Thyroid gland (tissue), 4 donors: ENCODE measurements at regions not wholly inside any gene's neighbourhood (a gene's known extent, or its start where the extent isn't known, plus 50 kb on each side); places are given as distances from the start of the nearest gene placed in this dataset.
"Not testable (repeated sequence)": the region's sequence is repeated elsewhere in the genome, so short reads cannot be mapped to it uniquely, and the experiment has no call there.

Source experiments
- DNase-seq, 2 donors: peaks; one replicate each; pipeline ENCODE4 v3.0.0-alpha.2; 2019
- H3K27ac ChIP-seq, 3 donors: fragments of 200-600 bp; sonication (generic); 1 replicate in 2 of 3; 2 replicates in 1 of 3; pipeline ENCODE4 v1.5.1; 2016 to 2019; ENCODE audit warnings: mild to moderate bottlenecking in 1 of 3, moderate library complexity in 1 of 3
- H3K27me3 ChIP-seq: fragments of 200-600 bp; sonication (generic); one replicate; pipeline ENCODE4 v1.5.1; 2019
- H3K36me3 ChIP-seq, 2 donors: fragments of 200-600 bp; sonication (generic); one replicate each; pipeline ENCODE4 v1.5.1; 2016 to 2019
- H3K4me1 ChIP-seq, 2 donors: fragments of 200-600 bp; sonication (generic); one replicate each; pipeline ENCODE4 v1.5.1; 2017 to 2019
- H3K4me3 ChIP-seq, 3 donors: fragments of 200-600 bp; sonication (generic); replicated peaks in 1 of 3; 1 replicate in 2 of 3; 2 replicates in 1 of 3; pipeline ENCODE4 v1.5.1; 2016; ENCODE audit warnings: mild to moderate bottlenecking in 1 of 3
- H3K9me3 ChIP-seq: fragments of 200-600 bp; sonication (generic); one replicate; pipeline ENCODE4 v1.5.1; 2017
- CTCF ChIP-seq, 6 experiments: fragments of 200-600 bp in 3 of 6; fragments of 450-650 bp in 3 of 6; sonication (generic) in 3 of 6; IDR thresholded peaks; one replicate each; pipeline ENCODE4 v1.5.1; 2016 to 2019; ENCODE audit warnings: antibody characterized with exemption in 6 of 6, mild to moderate bottlenecking in 2 of 6, inconsistent platforms in 1 of 6, moderate library complexity in 1 of 6
- POLR2A ChIP-seq, 2 donors: fragments of 450-650 bp; IDR thresholded peaks; one replicate each; pipeline ENCODE4 v1.6.1; 2017; ENCODE audit warnings: antibody characterized with exemption in 2 of 2, mild to moderate bottlenecking in 2 of 2, moderate library complexity in 1 of 2
- WGBS, 2 donors: methylation state at CpG; one replicate each; pipeline ENCODE4 v1.1.5; 2017; 5-methylcytosine and 5-hydroxymethylcytosine counted together
- intact Hi-C: fragments of 100-400 bp; cut with DNase I; formaldehyde crosslinking; loops from one replicate; pipeline ENCODE4 v1.15.1; 2023

DNA sequence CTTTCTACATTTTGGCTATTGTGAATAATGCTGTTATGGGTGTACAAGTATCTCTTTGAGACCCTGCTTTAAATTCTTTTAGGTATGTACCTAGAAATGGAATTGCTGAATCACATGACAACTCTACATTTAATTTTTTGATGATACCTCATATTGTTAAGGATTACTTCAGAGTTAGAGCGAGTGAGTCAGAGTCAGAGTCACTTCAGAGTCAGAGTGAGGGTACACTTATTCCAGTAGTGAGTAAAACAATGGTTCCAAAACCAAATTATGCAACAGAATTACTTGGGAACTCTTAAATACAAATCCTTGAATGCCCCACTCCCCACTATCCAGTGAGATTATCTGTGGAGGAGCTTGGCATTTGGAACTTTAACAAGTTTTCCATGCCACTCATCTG, 50.3 kb upstream of the SNRK start:
- Histone ChIP-seq H3K4me1 (no peaks in the 10 kb centered on the region), H3K4me3 (no peak overlapping the region), H3K36me3 (no peaks in the 10 kb centered on the region), H3K27ac (no peak overlapping the region), H3K9me3 (no peaks in the 10 kb centered on the region), H3K27me3 (no peaks in the 10 kb centered on the region)
- 98 to 100% methylated on average over 1 of the region's 1 CpG for WGBS, 2 donors
- intact Hi-C loops: no loop called here
- DNase-seq: no peak
- TF ChIP-seq POLR2A (IDR thresholded peaks at IDR 0.05) (no peak), CTCF (IDR thresholded peaks at IDR 0.05) (no peak)

GRCh38 chr3:43233062-43233461, 53.3 kb upstream of the SNRK start:
- no peak for DNase-seq
- Histone ChIP-seq H3K4me1 (no peaks in the 10 kb centered on the region), H3K4me3 (no peak overlapping the region), H3K36me3 (no peaks in the 10 kb centered on the region), H3K9me3 (no peaks in the 10 kb centered on the region), H3K27me3 (no peaks in the 10 kb centered on the region), H3K27ac (no peak overlapping the region)
- TF ChIP-seq POLR2A (IDR thresholded peaks at IDR 0.05) (no peak), CTCF (IDR thresholded peaks at IDR 0.05) (no peak)
- intact Hi-C loops: no loop called here
- WGBS, 2 donors: 77 to 78% methylated on average over 3 of the region's 3 CpGs

DNA sequence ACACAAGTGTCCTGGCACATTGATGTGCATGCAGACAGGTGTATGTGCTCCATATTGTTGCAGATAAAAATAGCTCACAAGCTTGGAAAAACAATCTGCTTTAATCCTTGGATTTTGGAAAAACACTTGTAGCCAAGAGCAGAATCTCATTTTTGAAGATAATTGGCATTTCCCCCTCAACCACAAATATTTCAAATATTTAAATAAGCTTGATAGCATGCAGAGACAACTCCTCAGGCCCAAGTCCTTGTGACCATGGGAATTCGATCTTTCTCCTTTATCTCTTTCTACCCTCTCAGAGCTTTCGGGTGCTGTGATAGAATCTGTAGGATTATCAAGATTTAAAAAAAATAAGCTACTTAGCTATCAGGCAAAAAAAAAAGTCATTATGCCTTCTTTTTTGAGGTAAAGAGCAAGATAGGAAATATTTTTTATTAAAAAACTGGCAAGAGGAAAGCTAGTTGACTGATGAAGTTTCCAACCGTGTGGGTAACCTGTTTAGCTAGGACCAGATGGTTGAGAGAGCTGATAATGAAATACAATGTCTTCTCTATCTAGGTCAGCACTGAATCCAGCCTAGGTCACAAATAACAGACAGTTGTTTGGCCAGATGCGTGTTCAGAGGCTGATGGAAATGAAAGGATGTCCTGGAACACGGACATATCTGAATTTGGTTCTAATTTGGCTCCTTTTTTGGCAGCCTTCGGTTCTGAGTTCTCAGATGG, 54.9 kb upstream of the SNRK start:
- DNase-seq: no peak
- no peak overlapping the region for H3K27ac ChIP-seq
- 71 to 72% methylated on average over 6 of the region's 6 CpGs for WGBS, 2 donors
- H3K4me3 ChIP-seq: no peak overlapping the region
- H3K9me3 ChIP-seq: no peaks in the 10 kb centered on the region
- H3K27me3 ChIP-seq: no peaks in the 10 kb centered on the region
- TF ChIP-seq CTCF (IDR thresholded peaks at IDR 0.05) (no peak), POLR2A (IDR thresholded peaks at IDR 0.05) (no peak)
- no peaks in the 10 kb centered on the region for H3K4me1 ChIP-seq
- intact Hi-C loops: no loop called here
- no peaks in the 10 kb centered on the region for H3K36me3 ChIP-seq

DNA sequence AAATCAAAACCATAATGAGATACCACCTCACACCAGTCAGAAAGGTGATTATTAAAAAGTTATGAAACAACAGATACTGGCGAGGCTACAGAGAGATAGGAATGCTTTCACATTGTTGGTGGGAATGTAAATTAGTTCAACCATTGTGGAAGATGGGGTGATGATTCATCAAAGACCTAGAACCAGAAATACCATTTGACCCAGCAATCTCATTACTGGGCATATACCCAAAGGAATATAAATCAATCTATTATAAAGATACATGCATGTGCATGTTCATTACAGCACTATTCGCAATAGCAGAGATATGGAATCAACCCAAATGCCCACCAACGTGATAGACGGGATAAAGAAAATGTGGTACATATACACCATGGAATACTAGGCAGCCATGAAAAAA, 56.5 kb upstream of the SNRK start:
- H3K36me3 ChIP-seq, H3K9me3 ChIP-seq, H3K4me3 ChIP-seq, H3K27me3 ChIP-seq, DNase-seq, H3K4me1 ChIP-seq, intact Hi-C loops, H3K27ac ChIP-seq: not testable (repeated sequence)
- WGBS, 2 donors: 96% methylated on average over 4 of the region's 4 CpGs

DNA sequence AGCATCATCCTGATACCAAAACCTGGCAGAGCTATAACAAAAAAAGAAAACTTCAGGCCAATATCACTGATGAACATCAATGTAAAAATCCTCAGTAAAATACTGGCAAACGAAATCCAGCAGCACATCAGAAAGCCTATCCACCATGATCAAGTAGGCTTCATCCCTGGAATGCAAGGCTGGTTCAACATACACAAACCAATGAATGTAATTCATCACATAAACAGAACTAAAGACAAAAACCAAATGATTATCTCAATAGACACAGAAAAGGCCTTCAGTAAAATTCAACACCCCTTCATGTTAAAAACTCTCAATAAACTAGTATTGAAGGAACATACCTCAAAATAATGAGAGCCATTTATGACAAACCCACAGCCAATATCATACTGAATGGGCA, 58.7 kb upstream of the SNRK start:
- DNase-seq, intact Hi-C loops: not testable (repeated sequence)

GRCh38 chr3:43224405-43225073, 61.8 kb upstream of the SNRK start:
- Histone ChIP-seq H3K4me3 (no peak overlapping the region), H3K27ac (no peak overlapping the region), H3K27me3 (no peaks in the 10 kb centered on the region), H3K36me3 (no peaks in the 10 kb centered on the region), H3K9me3 (no peaks in the 10 kb centered on the region), H3K4me1 (no peaks in the 10 kb centered on the region)
- intact Hi-C loops: no loop called here
- DNase-seq: no peak
- TF ChIP-seq CTCF (IDR thresholded peaks at IDR 0.05) (no peak), POLR2A (IDR thresholded peaks at IDR 0.05) (no peak)
- WGBS, 2 donors: 84 to 85% methylated on average over 3 of the region's 3 CpGs

More for the DNA sequence above, 58.7 kb upstream of the SNRK start:
- not testable (repeated sequence) for H3K36me3 ChIP-seq, H3K4me3 ChIP-seq, H3K4me1 ChIP-seq, H3K27ac ChIP-seq, H3K9me3 ChIP-seq, H3K27me3 ChIP-seq
- 83 to 89% methylated on average over 1 of the region's 1 CpG for WGBS, 2 donors
